Neural cell (in vitro differentiated cells): ENCODE measurements at regions not wholly inside any gene's neighbourhood (a gene's known extent, or its start where the extent isn't known, plus 50 kb on each side); places are given as distances from the start of the nearest gene placed in this dataset.

Source experiments
- CTCF ChIP-seq: fragments of 450-650 bp; IDR thresholded peaks from 2 replicates; pipeline ENCODE4 v1.5.1; 2014; ENCODE audit warnings: antibody characterized with exemption, mild to moderate bottlenecking, moderate library complexity; ENCODE audit not compliant: poor library complexity, severe bottlenecking
- EP300 ChIP-seq: fragments of 450-650 bp; conservative IDR thresholded peaks from 2 replicates; pipeline ENCODE4 v1.6.1; 2014; ENCODE audit warnings: antibody characterized with exemption, mild to moderate bottlenecking, moderate library complexity; ENCODE audit not compliant: poor library complexity, severe bottlenecking
- EZH2 ChIP-seq: fragments of 200-600, 300-800 bp; shearing (Covaris generic), sonication (generic); IDR thresholded peaks from 2 replicates; pipeline ENCODE4 v1.6.1; 2014; ENCODE audit warnings: antibody characterized with exemption, low read length, borderline replicate concordance, mild to moderate bottlenecking; ENCODE audit not compliant: insufficient read depth, poor library complexity, severe bottlenecking
- POLR2AphosphoS5 ChIP-seq: IDR thresholded peaks from 2 replicates; pipeline ENCODE4 v1.6.1; 2012
- RAD21 ChIP-seq: fragments of 450-650 bp; conservative IDR thresholded peaks from 2 replicates; pipeline ENCODE4 v1.6.1; 2014; ENCODE audit warnings: antibody characterized with exemption, mild to moderate bottlenecking, moderate library complexity
- REST ChIP-seq: IDR thresholded peaks from 2 replicates; pipeline ENCODE4 v1.6.1; 2012; ENCODE audit warnings: borderline replicate concordance
- SMC3 ChIP-seq: fragments of 450-650 bp; conservative IDR thresholded peaks from 2 replicates; pipeline ENCODE4 v1.6.1; 2014; ENCODE audit warnings: antibody characterized with exemption, mild to moderate bottlenecking, moderate library complexity; ENCODE audit not compliant: poor library complexity
- TAF1 ChIP-seq: IDR thresholded peaks from 2 replicates; pipeline ENCODE4 v1.6.1; 2012; ENCODE audit warnings: low read depth

GRCh38 chrX:46200413-46200812 lies 344.8 kb downstream of the ZNF674 start:
- TF ChIP-seq CTCF (no peak), EP300 (no peak), POLR2AphosphoS5 (no peak), TAF1 (no peak), REST (no peak), EZH2 (no peak), SMC3 (no peak), RAD21 (no peak)
